ENCODE measurements at regions not wholly inside any gene's neighbourhood (a gene's known extent, or its start where the extent isn't known, plus 50 kb on each side); places are given as distances from the start of the nearest gene placed in this dataset.

- no peak for DNase-seq (ENCODE audit: low read depth)
- no peaks in the 10 kb centered on the region for H3K27me3 ChIP-seq (ENCODE audit: control insufficient read depth, insufficient read depth, low read length)
- TF ChIP-seq CTCF (IDR thresholded peaks at IDR 0.05; ENCODE audit: insufficient read depth, low read depth, low read length): no peak
- ChIA-PET POLR2A (no interaction called here), CTCF (no interaction called here)
- H3K36me3 ChIP-seq (ENCODE audit: control insufficient read depth, insufficient read depth, low read length): no peaks in the 10 kb centered on the region
- no peak overlapping the region for H3K4me3 ChIP-seq (ENCODE audit: low read depth, low read length)
These were observed 590.0 kb upstream of the ANO3 start for GRCh38 chr11:25741886-25742285.

GRCh38 chr11:25742800-25743199, 589.1 kb upstream of the ANO3 start:
- no peak for TF ChIP-seq CTCF (IDR thresholded peaks at IDR 0.05; ENCODE audit: insufficient read depth, low read depth, low read length)
- ChIA-PET POLR2A (no interaction called here), CTCF (no interaction called here)
- Histone ChIP-seq H3K4me3 (ENCODE audit: low read depth, low read length) (no peak overlapping the region), H3K27me3 (ENCODE audit: control insufficient read depth, insufficient read depth, low read length) (no peaks in the 10 kb centered on the region), H3K36me3 (ENCODE audit: control insufficient read depth, insufficient read depth, low read length) (no peaks in the 10 kb centered on the region)
- DNase-seq (ENCODE audit: low read depth): no peak

GRCh38 chr11:25755381-25755780, 576.5 kb upstream of the ANO3 start:
- ChIA-PET CTCF (no interaction called here), POLR2A (no interaction called here)
- TF ChIP-seq CTCF (IDR thresholded peaks at IDR 0.05; ENCODE audit: insufficient read depth, low read depth, low read length): no peak
- no peak overlapping the region for H3K4me3 ChIP-seq (ENCODE audit: low read depth, low read length)
- no peak for DNase-seq (ENCODE audit: low read depth)
- H3K36me3 ChIP-seq (ENCODE audit: control insufficient read depth, insufficient read depth, low read length): no peaks in the 10 kb centered on the region
- H3K27me3 ChIP-seq (ENCODE audit: control insufficient read depth, insufficient read depth, low read length): no peaks in the 10 kb centered on the region

GRCh38 chr11:25755918-25756584, 575.9 kb upstream of the ANO3 start:
- Histone ChIP-seq H3K4me3 (ENCODE audit: low read depth, low read length) (no peak overlapping the region), H3K36me3 (ENCODE audit: control insufficient read depth, insufficient read depth, low read length) (no peaks in the 10 kb centered on the region), H3K27me3 (ENCODE audit: control insufficient read depth, insufficient read depth, low read length) (no peaks in the 10 kb centered on the region)
- POLR2A ChIA-PET: no interaction called here
- TF ChIP-seq CTCF (IDR thresholded peaks at IDR 0.05; ENCODE audit: insufficient read depth, low read depth, low read length): no peak
- CTCF ChIA-PET: no interaction called here
- DNase-seq (ENCODE audit: low read depth): no peak

- H3K27me3 ChIP-seq (ENCODE audit: control insufficient read depth, insufficient read depth, low read length): no peaks in the 10 kb centered on the region
- no peak overlapping the region for H3K4me3 ChIP-seq (ENCODE audit: low read depth, low read length)
- ChIA-PET POLR2A (no interaction called here), CTCF (no interaction called here)
- no peak for TF ChIP-seq CTCF (IDR thresholded peaks at IDR 0.05; ENCODE audit: insufficient read depth, low read depth, low read length)
- H3K36me3 ChIP-seq (ENCODE audit: control insufficient read depth, insufficient read depth, low read length): no peaks in the 10 kb centered on the region
- DNase-seq (ENCODE audit: low read depth): no peak
These were observed 573.7 kb upstream of the ANO3 start for GRCh38 chr11:25758145-25758661.
